ENCODE measurements at regions not wholly inside any gene's neighbourhood (a gene's known extent, or its start where the extent isn't known, plus 50 kb on each side); places are given as distances from the start of the nearest gene placed in this dataset.
A peak's percentile ranks its signal among the peaks of the same experiment; 100 is the strongest.
"Not testable (repeated sequence)": the region's sequence is repeated elsewhere in the genome, so short reads cannot be mapped to it uniquely, and the experiment has no call there.

- DNase-seq, result peak; percentile 81
These were observed 326.4 kb downstream of the DCHS2 start for GRCh38 chr4:154164931-154165839.

DNA sequence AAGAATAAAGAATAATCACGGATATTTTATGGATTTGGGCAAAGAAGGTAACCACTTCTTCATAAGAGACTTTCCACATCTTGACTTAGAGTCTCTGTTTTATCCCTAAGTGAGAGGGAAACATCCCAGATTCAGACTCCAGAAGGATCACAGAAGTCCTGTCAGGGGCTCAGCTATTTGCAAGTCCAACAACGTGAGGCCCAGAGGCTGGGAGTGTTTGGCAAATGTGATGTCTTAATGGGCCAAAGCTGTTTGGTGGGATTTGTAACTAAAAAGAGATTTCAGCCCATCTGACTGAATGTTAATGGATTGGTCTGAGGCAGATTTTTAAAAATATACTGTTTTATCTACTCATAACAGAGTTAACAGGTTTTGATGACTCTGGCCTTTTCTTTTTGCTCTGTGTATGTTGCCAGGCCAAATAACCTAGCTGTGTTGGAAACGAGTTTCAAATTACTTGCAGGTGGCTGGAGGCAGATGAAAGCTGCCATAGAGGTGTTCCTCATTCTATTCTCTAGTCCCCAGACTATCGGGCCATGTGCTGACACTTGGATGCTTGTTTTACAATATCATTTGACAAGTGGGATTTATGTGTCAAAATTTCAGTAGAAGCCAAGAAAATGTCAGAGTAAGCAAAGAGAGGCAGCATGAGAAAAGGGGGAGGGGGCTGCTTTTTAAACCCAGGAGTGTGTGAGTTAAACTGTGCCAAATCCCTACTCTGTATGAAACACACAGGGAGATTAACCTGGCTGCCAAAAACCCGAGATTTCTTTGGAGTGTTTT, 330.9 kb downstream of the DCHS2 start:
- no peak for DNase-seq

- DNase-seq, result no peak
These were observed 333.0 kb downstream of the DCHS2 start for GRCh38 chr4:154158361-154159155.

DNA sequence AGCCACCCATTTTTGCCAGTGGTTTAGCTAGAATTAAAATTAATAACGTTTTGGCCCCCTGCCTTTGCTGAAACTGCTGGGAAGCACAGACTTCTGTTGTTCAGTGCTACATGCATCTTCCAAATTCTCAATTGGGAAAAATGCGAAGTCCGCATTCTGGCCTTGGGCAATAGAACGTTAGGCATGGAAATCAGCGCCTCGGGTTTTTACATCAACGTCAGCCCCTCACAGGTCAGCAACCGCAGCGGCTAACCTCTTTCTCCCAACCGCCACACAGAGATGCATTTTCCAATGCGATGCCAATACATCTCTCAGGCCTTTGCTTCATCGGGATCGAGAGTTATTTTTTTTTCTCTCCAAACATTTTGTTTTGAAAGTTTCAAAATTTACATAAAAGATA, 339.1 kb downstream of the DCHS2 start:
- no peak for DNase-seq

- not testable (repeated sequence) for DNase-seq
These were observed 342.4 kb downstream of the DCHS2 start for GRCh38 chr4:154149236-154149635.

- no peak for DNase-seq
These were observed 347.9 kb downstream of the DCHS2 start for GRCh38 chr4:154143720-154144119.

GRCh38 chr4:154142664-154143063, 348.9 kb downstream of the DCHS2 start:
- no peak for DNase-seq

- no peak for DNase-seq
These were observed 350.7 kb downstream of the DCHS2 start for GRCh38 chr4:154140869-154141268.

DNA sequence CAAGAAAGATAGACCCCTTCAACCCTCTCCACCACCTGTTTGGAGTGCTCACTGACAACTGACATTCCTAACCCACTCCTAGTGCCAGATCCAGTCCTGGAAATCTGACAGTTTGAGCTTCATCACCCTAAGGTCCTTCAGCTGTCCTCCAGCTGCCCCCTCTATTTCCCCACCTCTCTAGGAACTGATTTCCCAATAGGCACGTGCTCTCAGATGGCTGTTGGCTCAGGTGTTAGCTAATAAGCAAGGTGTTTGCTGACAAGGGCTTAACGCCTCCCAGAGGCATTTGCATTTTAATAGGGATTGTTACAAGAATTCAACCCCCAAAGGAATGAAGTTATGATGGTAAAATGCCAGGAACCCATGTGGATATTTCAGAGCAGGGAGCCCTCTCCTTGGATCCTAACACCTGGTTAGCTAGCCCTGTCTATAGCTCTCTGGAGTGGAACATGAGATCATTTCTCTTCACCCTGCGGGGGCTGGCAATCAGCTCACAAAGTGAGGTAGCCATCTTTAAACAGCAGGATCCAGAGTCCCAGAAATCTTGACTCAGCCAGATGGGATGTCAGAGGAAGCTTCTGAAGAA, 348.5 kb upstream of the SFRP2 start:
- DNase-seq, result no peak

- no peak for DNase-seq
These were observed 346.7 kb upstream of the SFRP2 start for GRCh38 chr4:154135576-154135975.

DNA sequence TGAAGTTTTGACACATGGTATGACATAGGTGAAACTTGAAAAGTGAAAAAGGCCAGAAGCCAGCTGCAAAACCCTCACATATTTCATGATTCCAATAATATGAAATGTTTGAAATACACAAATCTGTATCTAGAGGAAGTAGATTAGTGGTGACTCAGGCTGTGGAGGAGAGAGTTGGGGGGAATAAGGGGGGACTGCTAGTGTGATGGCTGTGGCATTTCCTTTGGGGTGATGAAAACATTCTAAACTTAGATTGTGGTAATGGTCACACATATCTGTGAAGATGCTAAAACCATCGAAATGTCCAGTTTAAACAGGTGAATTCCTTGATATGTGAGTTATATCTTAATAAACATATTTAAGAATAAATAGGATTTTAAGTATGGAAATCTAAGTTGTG, 343.5 kb upstream of the SFRP2 start:
- no peak for DNase-seq

DNA sequence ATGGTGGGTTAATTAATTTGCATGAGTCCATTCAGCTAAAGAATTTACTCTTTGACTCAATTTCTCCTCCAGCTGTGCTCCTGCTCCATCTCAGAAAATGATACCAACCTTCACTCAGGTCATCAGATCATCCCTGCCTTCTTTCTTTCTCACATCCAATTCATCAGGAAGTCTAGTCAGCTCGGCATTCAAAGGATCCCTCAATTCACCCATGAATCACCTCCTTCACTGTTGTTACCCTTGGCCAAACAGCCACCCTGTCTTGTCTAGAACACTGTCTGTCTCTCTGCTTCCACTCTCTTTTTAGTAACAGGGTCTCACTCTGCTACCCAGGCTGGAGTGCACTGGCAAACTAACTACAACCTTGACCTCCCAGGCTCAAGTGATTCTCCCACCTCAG, 337.4 kb upstream of the SFRP2 start:
- no peak for DNase-seq

DNA sequence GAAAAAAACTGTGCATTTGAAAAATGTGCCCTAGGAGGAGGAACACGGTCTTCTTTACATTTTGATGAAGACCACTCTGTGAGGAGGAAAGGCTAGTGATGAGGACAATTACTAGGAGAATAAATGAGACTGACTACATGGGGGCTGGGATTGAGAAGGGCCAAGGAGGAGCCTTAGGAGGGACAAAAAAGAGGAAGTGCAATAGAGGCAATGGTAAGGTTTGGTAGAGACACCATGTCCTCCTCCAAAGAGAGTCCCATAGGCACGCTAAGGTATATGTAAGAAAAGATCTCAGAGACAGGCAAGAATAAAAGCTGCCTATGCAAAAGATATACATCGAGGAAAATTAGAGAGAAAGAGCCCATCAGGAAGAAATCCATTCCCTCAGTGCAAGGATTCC, 336.5 kb upstream of the SFRP2 start:
- DNase-seq, result no peak

DNA sequence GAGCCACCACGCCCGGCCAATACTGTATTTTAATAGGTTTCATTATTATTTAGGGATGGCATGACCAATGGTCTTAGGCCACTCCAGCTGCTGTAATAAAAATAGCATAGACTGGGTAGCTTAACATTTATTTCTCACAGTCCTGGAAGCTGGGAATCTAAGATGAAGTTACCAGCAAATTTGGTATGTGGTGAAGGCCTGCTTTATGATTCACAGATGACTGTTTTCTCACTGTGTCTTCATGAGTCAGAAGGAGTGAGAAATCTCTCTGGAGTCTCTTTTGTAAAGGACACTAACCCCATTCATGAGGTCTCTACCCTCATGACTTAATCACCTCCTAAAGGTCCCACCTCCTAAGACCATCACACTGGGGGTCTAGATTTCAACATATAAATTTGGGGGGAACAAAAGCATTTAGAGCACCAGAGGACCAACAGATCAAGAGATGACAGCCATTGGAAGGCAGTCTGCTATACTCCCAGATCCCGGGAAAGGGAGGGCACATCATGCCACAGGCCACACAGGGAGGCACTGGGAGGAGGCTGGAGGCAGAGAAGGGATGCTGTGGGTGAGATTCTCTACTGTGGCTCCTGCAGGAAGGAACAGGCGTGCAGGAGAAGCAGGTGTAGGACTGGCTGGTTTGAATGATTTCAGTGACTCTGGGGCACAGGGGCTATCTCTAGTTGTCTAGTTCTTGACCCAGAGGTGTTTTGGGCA, 335.8 kb upstream of the SFRP2 start:
- DNase-seq, result no peak

DNA sequence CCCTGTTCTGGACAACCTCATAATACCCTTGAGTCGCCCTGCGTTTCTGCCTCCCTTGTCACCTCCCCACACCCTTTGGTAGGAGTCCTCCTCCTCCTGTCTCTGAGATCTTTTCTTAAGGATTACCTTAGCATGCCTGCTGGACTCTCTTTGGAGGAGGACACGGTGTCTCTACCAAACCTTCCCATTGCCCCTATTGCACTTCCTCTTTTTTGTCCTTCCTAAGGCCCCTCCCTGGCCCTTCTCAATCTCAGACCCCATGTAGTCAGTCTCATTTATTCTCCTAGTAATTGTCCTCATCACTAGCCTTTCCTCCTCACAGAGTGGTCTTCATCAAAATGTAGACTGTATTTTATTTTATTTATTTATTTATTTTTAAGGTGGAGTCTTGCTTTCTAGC, 335.0 kb upstream of the SFRP2 start:
- no peak for DNase-seq

DNA sequence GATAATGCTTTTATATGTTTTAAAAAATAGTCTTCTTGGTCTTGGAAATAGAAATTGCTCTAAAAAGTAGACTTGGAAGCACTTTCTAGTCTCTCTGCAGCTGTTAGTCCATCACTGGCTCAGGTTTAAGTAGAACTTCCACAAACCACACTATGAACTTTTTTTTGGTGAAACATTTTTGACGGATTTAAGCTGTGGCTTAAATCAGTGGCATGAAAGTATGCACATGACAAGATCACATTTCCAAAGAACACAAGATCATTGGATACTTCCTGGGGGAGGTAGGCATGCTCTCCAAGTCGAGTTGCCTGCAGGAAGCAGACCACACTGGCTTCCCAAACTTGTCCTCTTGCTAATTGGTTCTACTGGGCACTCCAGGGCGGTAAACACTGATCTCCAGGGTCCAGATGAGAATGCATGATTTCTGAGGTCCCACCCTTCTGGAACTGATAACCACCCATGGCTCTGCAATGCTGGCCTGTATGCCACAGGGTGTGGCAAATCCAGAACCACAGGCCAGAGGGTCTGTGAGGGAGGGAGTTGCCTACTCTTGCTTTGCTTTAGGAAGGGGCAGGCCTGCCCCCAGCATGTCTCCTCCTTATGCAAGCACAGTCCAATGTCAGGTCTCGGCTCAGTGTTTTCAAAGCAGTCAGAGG, 331.9 kb upstream of the SFRP2 start:
- no peak for DNase-seq

DNA sequence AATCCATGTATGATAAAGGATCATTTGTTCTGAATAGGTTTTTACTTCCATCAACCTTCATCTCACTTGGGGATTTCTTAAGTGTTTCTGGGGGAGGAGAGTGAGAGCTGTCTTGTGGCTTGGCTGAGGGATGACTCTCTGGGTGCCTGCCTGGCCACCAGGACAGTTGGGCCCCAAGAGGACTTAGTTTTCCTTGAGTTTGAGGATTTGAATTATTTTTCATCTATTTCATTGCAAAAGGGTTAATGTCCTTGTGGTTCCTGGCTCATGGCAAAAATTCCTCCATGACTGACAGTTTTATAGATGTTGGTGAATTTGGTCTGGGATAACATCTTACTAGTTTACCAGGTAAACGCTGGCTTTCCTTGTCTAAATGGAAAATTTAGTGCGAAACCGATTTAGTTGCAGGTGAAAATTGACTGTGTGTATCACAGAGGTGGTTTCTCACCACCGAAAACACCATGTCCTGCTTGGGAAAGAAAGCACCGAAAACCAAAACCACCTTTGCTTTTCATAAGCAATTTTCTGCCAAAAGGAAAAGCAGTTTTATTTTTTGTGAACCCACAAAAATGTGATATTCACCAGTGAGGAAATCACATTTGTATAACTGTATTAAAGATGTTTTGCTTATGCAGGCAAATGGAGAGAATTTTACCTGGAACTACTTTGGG, 331.3 kb upstream of the SFRP2 start:
- no peak for DNase-seq

DNA sequence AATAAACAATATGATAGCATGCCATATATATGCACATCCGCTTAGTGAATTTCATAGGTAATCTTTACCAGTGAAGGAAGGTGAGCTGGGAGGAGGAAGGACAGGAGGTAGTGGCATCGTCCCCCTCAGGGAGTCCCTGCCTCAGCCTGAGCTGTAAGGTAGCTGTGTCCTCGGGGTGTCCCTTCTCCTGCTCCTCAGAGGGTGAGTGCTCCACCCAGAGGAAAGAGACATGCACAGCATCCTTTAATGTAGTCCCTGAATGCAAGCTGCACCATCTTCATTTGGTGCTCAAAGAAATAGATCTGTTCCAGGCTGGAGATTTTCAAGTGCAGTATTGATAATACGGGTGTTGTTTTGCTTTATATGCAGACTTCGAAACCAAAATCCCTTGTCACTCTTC, 330.4 kb upstream of the SFRP2 start:
- no peak for DNase-seq

DNA sequence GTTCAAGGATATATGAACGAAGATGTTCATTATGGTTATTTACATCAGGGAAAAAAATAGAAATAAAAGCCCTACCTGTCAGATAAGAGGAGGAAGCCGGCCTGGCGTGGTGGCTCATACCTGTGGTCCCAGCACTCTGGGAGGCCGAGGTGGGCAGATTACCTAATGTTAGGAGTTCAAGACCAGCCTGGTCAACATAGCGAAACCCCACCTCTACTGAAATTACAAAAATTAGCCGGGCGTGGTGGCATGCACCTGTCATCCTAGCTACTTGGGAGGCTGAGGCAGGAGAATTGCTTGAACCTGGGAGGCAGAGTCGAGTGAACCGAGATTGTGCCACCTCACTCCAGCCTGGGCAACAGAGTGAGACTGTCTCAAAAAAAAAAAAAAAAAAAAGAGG, 328.8 kb upstream of the SFRP2 start:
- not testable (repeated sequence) for DNase-seq

GRCh38 chr4:154107337-154107736, 318.5 kb upstream of the SFRP2 start:
- DNase-seq, result no peak

DNA sequence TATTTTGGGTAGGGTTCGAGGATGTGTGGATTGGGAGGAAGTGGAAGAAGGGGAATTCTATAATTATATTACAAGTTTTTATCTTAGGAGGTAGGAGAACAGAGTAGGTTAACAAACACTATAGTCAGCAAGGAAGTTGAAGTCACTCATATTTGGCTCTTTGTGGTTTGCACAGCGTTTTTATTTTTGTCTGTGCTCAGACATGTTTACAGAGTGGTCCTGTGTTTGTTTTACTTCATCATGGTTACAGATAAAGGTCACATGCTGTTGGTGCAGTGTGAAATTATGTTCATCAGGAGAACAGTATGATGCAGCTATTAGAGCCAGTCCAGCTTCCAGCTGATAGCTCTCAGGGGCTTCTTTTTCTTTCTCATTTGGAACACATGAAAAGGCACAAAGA, 299.9 kb upstream of the SFRP2 start:
- DNase-seq, result no peak
